ENCODE measurements at regions not wholly inside any gene's neighbourhood (a gene's known extent, or its start where the extent isn't known, plus 50 kb on each side); places are given as distances from the start of the nearest gene placed in this dataset.
A peak's percentile ranks its signal among the peaks of the same experiment; 100 is the strongest.
"Not testable (repeated sequence)": the region's sequence is repeated elsewhere in the genome, so short reads cannot be mapped to it uniquely, and the experiment has no call there.

GRCh38 chr17:45584092-45585036, 93.8 kb upstream of the PLEKHM1 start:
- Histone ChIP-seq H3K9me3 (no peaks in the 10 kb centered on the region), H3K27ac (peak overlapping the region; percentile 78 to 97 (median 90)), H3K4me3 (peak overlapping the region; percentile 58 to 83 (median 72)), H3K27me3 (no peaks in the 10 kb centered on the region), H3K36me3 (no peaks in the 10 kb centered on the region), H3K4me1 (peaks cover 0 to 11% (median 7%) of the 10 kb centered on the region in 4 donors)
- DNase-seq: peak; percentile 79 to 94 (median 93)
- peak in 1 of 2 donors; percentile 38 for TF ChIP-seq POLR2A (IDR thresholded peaks at IDR 0.05)
- no peak for TF ChIP-seq CTCF (IDR thresholded peaks at IDR 0.05)

GRCh38 chr17:45585037-45585733, 94.7 kb upstream of the PLEKHM1 start:
- Histone ChIP-seq H3K27ac (peak overlapping the region; percentile 78 to 97 (median 90)), H3K4me3 (peak overlapping the region; percentile 58 to 83 (median 72)), H3K4me1 (peaks cover 0 to 11% (median 7%) of the 10 kb centered on the region in 4 donors)
- H3K36me3 ChIP-seq, H3K9me3 ChIP-seq, H3K27me3 ChIP-seq: not testable (repeated sequence)
- TF ChIP-seq POLR2A (IDR thresholded peaks at IDR 0.05) (peak in 1 of 2 donors; percentile 13), CTCF (IDR thresholded peaks at IDR 0.05) (peak in 3 of 6 experiments; percentile 8 to 20 (median 20))
- DNase-seq: peak; percentile 89 to 96 (median 96)

GRCh38 chr17:45585794-45586650, 95.5 kb upstream of the PLEKHM1 start:
- peak in 4 of 6 experiments; percentile 15 to 34 (median 20) for TF ChIP-seq CTCF (IDR thresholded peaks at IDR 0.05)
- peak overlapping the region; percentile 78 to 97 (median 90) for H3K27ac ChIP-seq
- peaks cover 0 to 11% (median 7%) of the 10 kb centered on the region in 4 donors for H3K4me1 ChIP-seq
- not testable (repeated sequence) for H3K36me3 ChIP-seq, H3K9me3 ChIP-seq, H3K27me3 ChIP-seq
- peak overlapping the region; percentile 58 to 83 (median 72) for H3K4me3 ChIP-seq
- peak; percentile 64 to 67 (median 65) for DNase-seq

- not testable (repeated sequence) for DNase-seq, H3K36me3 ChIP-seq, H3K9me3 ChIP-seq, H3K27me3 ChIP-seq
- Histone ChIP-seq H3K4me1 (peaks cover 0 to 11% (median 7%) of the 10 kb centered on the region in 4 donors), H3K27ac (peak overlapping the region in 2 of 4 donors; percentile 78 to 97), H3K4me3 (peak overlapping the region in 2 of 4 donors; percentile 58 to 69)
Measured at GRCh38 chr17:45586651-45586934, 96.1 kb upstream of the PLEKHM1 start.

GRCh38 chr17:45592433-45592923, 102.0 kb upstream of the PLEKHM1 start:
- not testable (repeated sequence) for H3K4me3 ChIP-seq, H3K36me3 ChIP-seq, H3K4me1 ChIP-seq, H3K27me3 ChIP-seq, H3K27ac ChIP-seq, H3K9me3 ChIP-seq
- TF ChIP-seq CTCF (IDR thresholded peaks at IDR 0.05): peak; percentile 55 to 76 (median 70)
- DNase-seq: peak; percentile 81 to 93 (median 82)

- DNase-seq, H3K27me3 ChIP-seq, H3K9me3 ChIP-seq, H3K27ac ChIP-seq, H3K4me3 ChIP-seq, H3K36me3 ChIP-seq, H3K4me1 ChIP-seq: not testable (repeated sequence)
Measured at GRCh38 chr17:45596347-45596746, 105.8 kb upstream of the PLEKHM1 start.

- H3K27me3 ChIP-seq, H3K4me3 ChIP-seq: not testable (repeated sequence)
Measured at GRCh38 chr17:45600052-45601012, 109.8 kb upstream of the PLEKHM1 start.

GRCh38 chr17:45601013-45601412, 110.5 kb upstream of the PLEKHM1 start:
- H3K27ac ChIP-seq, DNase-seq, H3K27me3 ChIP-seq, H3K4me3 ChIP-seq, H3K9me3 ChIP-seq, H3K36me3 ChIP-seq, H3K4me1 ChIP-seq: not testable (repeated sequence)

More at GRCh38 chr17:45600052-45601012, 109.8 kb upstream of the PLEKHM1 start:
- not testable (repeated sequence) for H3K4me1 ChIP-seq, H3K9me3 ChIP-seq, H3K27ac ChIP-seq, H3K36me3 ChIP-seq, DNase-seq
